ENCODE measurements at regions not wholly inside any gene's neighbourhood (a gene's known extent, or its start where the extent isn't known, plus 50 kb on each side); places are given as distances from the start of the nearest gene placed in this dataset.

- H3K4me3 ChIP-seq (ENCODE audit: insufficient read depth, low read depth, low read length, poor library complexity, severe bottlenecking): no peak overlapping the region
- H3K27me3 ChIP-seq (replicated peaks; ENCODE audit: control insufficient read depth, insufficient read depth, low read length, poor library complexity, severe bottlenecking): no peaks in the 10 kb centered on the region
- no peaks in the 10 kb centered on the region for H3K9me3 ChIP-seq (ENCODE audit: control insufficient read depth, low read length)
- no peaks in the 10 kb centered on the region for H3K4me1 ChIP-seq (ENCODE audit: control insufficient read depth, insufficient read depth, low read length, poor library complexity, severe bottlenecking)
- H3K27ac ChIP-seq (ENCODE audit: insufficient read depth, low read length, poor library complexity, severe bottlenecking): no peak overlapping the region
- no peak for DNase-seq
- no peaks in the 10 kb centered on the region for H3K36me3 ChIP-seq (ENCODE audit: control insufficient read depth, insufficient read depth, low read length)
Measured at GRCh38 chr7:106774768-106775551, 90.1 kb upstream of the PIK3CG start.

- Histone ChIP-seq H3K9me3 (ENCODE audit: control insufficient read depth, low read length) (no peaks in the 10 kb centered on the region), H3K36me3 (ENCODE audit: control insufficient read depth, insufficient read depth, low read length) (no peaks in the 10 kb centered on the region), H3K4me1 (ENCODE audit: control insufficient read depth, insufficient read depth, low read length, poor library complexity, severe bottlenecking) (no peaks in the 10 kb centered on the region), H3K27me3 (replicated peaks; ENCODE audit: control insufficient read depth, insufficient read depth, low read length, poor library complexity, severe bottlenecking) (no peaks in the 10 kb centered on the region), H3K27ac (ENCODE audit: insufficient read depth, low read length, poor library complexity, severe bottlenecking) (no peak overlapping the region), H3K4me3 (ENCODE audit: insufficient read depth, low read depth, low read length, poor library complexity, severe bottlenecking) (no peak overlapping the region)
- DNase-seq: no peak
Measured at GRCh38 chr7:106775552-106775936, 89.5 kb upstream of the PIK3CG start.

GRCh38 chr7:106775975-106776607, 89.0 kb upstream of the PIK3CG start:
- Histone ChIP-seq H3K27ac (ENCODE audit: insufficient read depth, low read length, poor library complexity, severe bottlenecking) (no peak overlapping the region), H3K27me3 (replicated peaks; ENCODE audit: control insufficient read depth, insufficient read depth, low read length, poor library complexity, severe bottlenecking) (no peaks in the 10 kb centered on the region), H3K36me3 (ENCODE audit: control insufficient read depth, insufficient read depth, low read length) (no peaks in the 10 kb centered on the region), H3K4me3 (ENCODE audit: insufficient read depth, low read depth, low read length, poor library complexity, severe bottlenecking) (no peak overlapping the region), H3K4me1 (ENCODE audit: control insufficient read depth, insufficient read depth, low read length, poor library complexity, severe bottlenecking) (no peaks in the 10 kb centered on the region), H3K9me3 (ENCODE audit: control insufficient read depth, low read length) (no peaks in the 10 kb centered on the region)
- DNase-seq: no peak

- no peaks in the 10 kb centered on the region for H3K4me1 ChIP-seq (ENCODE audit: control insufficient read depth, insufficient read depth, low read length, poor library complexity, severe bottlenecking)
- no peak for DNase-seq
- H3K27ac ChIP-seq (ENCODE audit: insufficient read depth, low read length, poor library complexity, severe bottlenecking): no peak overlapping the region
- H3K9me3 ChIP-seq (ENCODE audit: control insufficient read depth, low read length): no peaks in the 10 kb centered on the region
- no peaks in the 10 kb centered on the region for H3K27me3 ChIP-seq (replicated peaks; ENCODE audit: control insufficient read depth, insufficient read depth, low read length, poor library complexity, severe bottlenecking)
- H3K4me3 ChIP-seq (ENCODE audit: insufficient read depth, low read depth, low read length, poor library complexity, severe bottlenecking): no peak overlapping the region
- no peaks in the 10 kb centered on the region for H3K36me3 ChIP-seq (ENCODE audit: control insufficient read depth, insufficient read depth, low read length)
Measured at GRCh38 chr7:106776618-106777347, 88.3 kb upstream of the PIK3CG start.

- no peaks in the 10 kb centered on the region for H3K9me3 ChIP-seq (ENCODE audit: control insufficient read depth, low read length)
- no peaks in the 10 kb centered on the region for H3K4me1 ChIP-seq (ENCODE audit: control insufficient read depth, insufficient read depth, low read length, poor library complexity, severe bottlenecking)
- H3K27ac ChIP-seq (ENCODE audit: insufficient read depth, low read length, poor library complexity, severe bottlenecking): no peak overlapping the region
- H3K36me3 ChIP-seq (ENCODE audit: control insufficient read depth, insufficient read depth, low read length): no peaks in the 10 kb centered on the region
- no peaks in the 10 kb centered on the region for H3K27me3 ChIP-seq (replicated peaks; ENCODE audit: control insufficient read depth, insufficient read depth, low read length, poor library complexity, severe bottlenecking)
- DNase-seq: no peak
- no peak overlapping the region for H3K4me3 ChIP-seq (ENCODE audit: insufficient read depth, low read depth, low read length, poor library complexity, severe bottlenecking)
Measured at GRCh38 chr7:106777674-106778299, 87.3 kb upstream of the PIK3CG start.

GRCh38 chr7:106778656-106779250, 86.3 kb upstream of the PIK3CG start:
- H3K36me3 ChIP-seq (ENCODE audit: control insufficient read depth, insufficient read depth, low read length): no peaks in the 10 kb centered on the region
- H3K4me3 ChIP-seq (ENCODE audit: insufficient read depth, low read depth, low read length, poor library complexity, severe bottlenecking): no peak overlapping the region
- no peaks in the 10 kb centered on the region for H3K9me3 ChIP-seq (ENCODE audit: control insufficient read depth, low read length)
- H3K27me3 ChIP-seq (replicated peaks; ENCODE audit: control insufficient read depth, insufficient read depth, low read length, poor library complexity, severe bottlenecking): no peaks in the 10 kb centered on the region
- no peak overlapping the region for H3K27ac ChIP-seq (ENCODE audit: insufficient read depth, low read length, poor library complexity, severe bottlenecking)
- DNase-seq: no peak
- H3K4me1 ChIP-seq (ENCODE audit: control insufficient read depth, insufficient read depth, low read length, poor library complexity, severe bottlenecking): no peaks in the 10 kb centered on the region

GRCh38 chr7:106779877-106780276, 85.2 kb upstream of the PIK3CG start:
- Histone ChIP-seq H3K36me3 (ENCODE audit: control insufficient read depth, insufficient read depth, low read length) (no peaks in the 10 kb centered on the region), H3K4me1 (ENCODE audit: control insufficient read depth, insufficient read depth, low read length, poor library complexity, severe bottlenecking) (no peaks in the 10 kb centered on the region), H3K27me3 (replicated peaks; ENCODE audit: control insufficient read depth, insufficient read depth, low read length, poor library complexity, severe bottlenecking) (no peaks in the 10 kb centered on the region), H3K4me3 (ENCODE audit: insufficient read depth, low read depth, low read length, poor library complexity, severe bottlenecking) (no peak overlapping the region), H3K9me3 (ENCODE audit: control insufficient read depth, low read length) (no peaks in the 10 kb centered on the region), H3K27ac (ENCODE audit: insufficient read depth, low read length, poor library complexity, severe bottlenecking) (no peak overlapping the region)
- DNase-seq: no peak

- no peak overlapping the region for H3K27ac ChIP-seq (ENCODE audit: insufficient read depth, low read length, poor library complexity, severe bottlenecking)
- no peaks in the 10 kb centered on the region for H3K36me3 ChIP-seq (ENCODE audit: control insufficient read depth, insufficient read depth, low read length)
- no peaks in the 10 kb centered on the region for H3K4me1 ChIP-seq (ENCODE audit: control insufficient read depth, insufficient read depth, low read length, poor library complexity, severe bottlenecking)
- no peak for DNase-seq
- H3K9me3 ChIP-seq (ENCODE audit: control insufficient read depth, low read length): no peaks in the 10 kb centered on the region
- H3K4me3 ChIP-seq (ENCODE audit: insufficient read depth, low read depth, low read length, poor library complexity, severe bottlenecking): no peak overlapping the region
- no peaks in the 10 kb centered on the region for H3K27me3 ChIP-seq (replicated peaks; ENCODE audit: control insufficient read depth, insufficient read depth, low read length, poor library complexity, severe bottlenecking)
Measured at GRCh38 chr7:106781007-106781406, 84.1 kb upstream of the PIK3CG start.

- Histone ChIP-seq H3K27ac (ENCODE audit: insufficient read depth, low read length, poor library complexity, severe bottlenecking) (no peak overlapping the region), H3K9me3 (ENCODE audit: control insufficient read depth, low read length) (no peaks in the 10 kb centered on the region), H3K27me3 (replicated peaks; ENCODE audit: control insufficient read depth, insufficient read depth, low read length, poor library complexity, severe bottlenecking) (no peaks in the 10 kb centered on the region), H3K4me3 (ENCODE audit: insufficient read depth, low read depth, low read length, poor library complexity, severe bottlenecking) (no peak overlapping the region), H3K4me1 (ENCODE audit: control insufficient read depth, insufficient read depth, low read length, poor library complexity, severe bottlenecking) (no peaks in the 10 kb centered on the region), H3K36me3 (ENCODE audit: control insufficient read depth, insufficient read depth, low read length) (no peaks in the 10 kb centered on the region)
- DNase-seq: no peak
Measured at GRCh38 chr7:106781828-106782544, 83.1 kb upstream of the PIK3CG start.

Measured in effector memory CD4-positive, alpha-beta T cell (primary cell).